Urothelium cell line (cell line): ENCODE measurements at regions not wholly inside any gene's neighbourhood (a gene's known extent, or its start where the extent isn't known, plus 50 kb on each side); places are given as distances from the start of the nearest gene placed in this dataset.

Experiments
- DNase-seq: peaks from one replicate; pipeline ENCODE4 v3.0.0; 2011; ENCODE audit warnings: low spot score, mixed read lengths
- FAIRE-seq: peaks from 2 replicates; lab custom pipeline; 2011; peaks lifted over from hg19 to GRCh38; lab: Jason Lieb, UNC

DNA sequence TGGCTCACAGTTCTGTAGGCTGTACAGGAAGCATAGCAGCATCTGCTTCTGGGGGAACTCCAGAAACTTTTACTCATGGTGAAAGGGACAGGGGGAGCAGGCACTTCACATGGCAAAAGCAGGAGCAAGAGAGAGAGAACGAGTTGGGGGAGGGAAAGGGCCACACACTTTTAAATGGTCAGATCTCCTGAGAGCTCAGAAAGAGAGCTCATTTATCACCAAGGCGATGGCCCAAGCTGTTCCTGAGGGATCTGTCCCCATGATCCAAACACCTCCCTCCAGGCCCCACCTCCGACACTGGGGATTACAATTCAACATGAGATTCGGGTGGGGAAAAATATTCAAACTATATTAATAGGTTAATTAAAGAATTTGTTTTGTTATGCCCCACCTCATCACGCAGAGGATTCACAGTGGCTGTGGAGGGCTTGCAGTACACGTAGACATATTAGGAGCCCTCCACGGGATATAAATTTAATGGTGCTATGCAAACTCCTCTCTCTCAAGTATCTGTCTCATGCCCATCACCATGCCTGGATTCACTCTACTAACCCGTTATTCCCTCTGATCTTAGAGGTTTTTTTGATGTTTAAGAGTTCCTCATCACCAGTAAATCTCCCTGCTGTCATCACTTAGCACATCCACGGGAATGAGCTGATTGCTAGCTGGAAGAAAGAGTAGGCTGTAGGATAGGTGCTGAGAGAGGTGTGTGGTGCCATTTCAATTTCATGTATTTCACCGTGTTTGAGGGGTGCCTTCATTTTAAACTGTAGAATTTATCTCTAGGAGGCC is 84.5 kb upstream of the ARHGAP28 start:
- DNase-seq (no peak), FAIRE-seq (peak; percentile 42)

DNA sequence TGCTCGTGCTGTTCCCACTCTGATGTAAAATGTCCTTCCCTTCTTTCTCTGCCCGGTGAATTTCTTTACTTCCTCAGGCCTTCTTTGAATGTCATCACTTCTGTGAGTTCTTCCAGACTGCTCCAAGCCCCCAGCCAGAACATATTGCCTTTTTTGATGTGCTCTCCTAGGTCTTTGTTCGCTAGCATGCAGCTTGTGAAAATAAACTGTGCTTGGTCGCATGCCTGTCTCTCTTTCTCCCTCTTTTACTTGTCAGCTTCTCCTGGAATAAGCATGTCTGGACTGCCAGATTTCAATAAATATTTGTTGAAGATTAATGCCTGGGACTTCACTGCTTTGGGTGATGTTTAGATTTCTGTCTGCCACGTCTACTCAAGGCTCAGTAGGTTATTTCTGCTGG is 82.7 kb upstream of the ARHGAP28 start:
- peak; percentile 13 for FAIRE-seq
- DNase-seq: no peak

DNA sequence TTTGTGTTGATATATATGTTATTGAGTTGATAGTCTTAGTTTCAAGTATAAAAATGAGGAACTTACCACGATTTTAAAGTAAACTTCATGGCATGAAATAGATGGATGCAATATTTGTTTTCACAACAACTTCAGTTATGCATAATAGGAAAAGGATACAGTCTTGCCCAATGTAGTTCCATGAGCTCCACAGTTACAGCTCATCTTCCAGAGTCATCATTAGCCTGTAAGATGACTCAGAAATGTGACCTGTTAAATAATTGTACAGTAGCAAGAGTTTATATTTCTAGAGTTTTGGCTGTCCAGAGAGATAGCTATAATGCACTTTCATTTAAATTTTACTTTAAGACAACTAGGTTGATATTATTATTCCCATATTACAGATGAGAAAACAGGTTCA is 80.9 kb upstream of the ARHGAP28 start:
- no peak for FAIRE-seq
- DNase-seq: no peak

DNA sequence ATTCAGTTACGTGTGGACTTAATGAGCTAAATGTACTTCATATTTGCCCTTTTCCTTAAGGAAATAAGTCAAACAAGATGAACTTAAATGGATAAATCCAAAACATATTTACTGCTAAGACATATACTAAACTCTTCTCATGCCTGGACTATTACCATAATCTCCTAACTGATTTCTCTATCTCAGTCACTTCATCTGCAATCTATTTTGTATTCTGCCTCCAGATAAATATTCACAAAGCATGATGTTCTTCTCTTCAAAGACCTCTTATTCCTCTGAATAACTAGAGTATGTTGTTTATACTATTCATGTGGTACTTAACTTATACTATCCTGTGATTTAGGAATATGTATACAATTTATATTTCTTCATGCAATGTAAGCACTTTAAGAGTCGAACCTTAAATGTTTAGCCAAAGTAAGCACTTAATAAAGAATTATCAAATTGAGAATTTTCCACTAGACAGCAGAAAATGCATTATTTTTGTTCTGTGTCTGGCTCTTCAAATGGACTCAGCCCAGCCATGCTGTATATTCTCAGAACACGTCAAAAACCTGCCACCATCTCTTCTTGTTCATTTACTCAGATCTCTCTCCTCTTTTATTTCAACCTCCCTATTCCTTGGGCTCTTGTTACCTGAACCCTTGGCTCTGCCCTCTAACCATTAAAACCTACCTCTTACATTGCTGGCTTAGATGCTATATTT is 79.9 kb upstream of the ARHGAP28 start:
- DNase-seq: no peak
- no peak for FAIRE-seq

DNA sequence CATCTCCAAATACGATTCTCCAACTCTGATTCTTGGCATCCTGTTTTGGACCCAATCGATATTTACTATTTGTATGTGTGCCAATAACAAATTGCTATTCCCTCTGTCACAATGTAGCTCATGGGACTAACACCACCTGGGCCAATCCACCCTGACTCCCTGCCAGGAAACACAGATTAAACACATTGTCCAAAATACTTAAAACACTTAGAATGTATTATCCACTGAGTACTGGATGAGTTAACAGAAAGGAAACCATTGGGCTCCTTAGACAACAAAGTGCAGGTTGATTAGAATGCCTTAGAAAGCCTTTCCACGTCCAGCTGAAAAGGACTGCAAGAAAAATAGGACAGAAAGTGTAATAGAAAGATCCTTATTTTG is 79.4 kb upstream of the ARHGAP28 start:
- peak; percentile 88 for FAIRE-seq
- no peak for DNase-seq

DNA sequence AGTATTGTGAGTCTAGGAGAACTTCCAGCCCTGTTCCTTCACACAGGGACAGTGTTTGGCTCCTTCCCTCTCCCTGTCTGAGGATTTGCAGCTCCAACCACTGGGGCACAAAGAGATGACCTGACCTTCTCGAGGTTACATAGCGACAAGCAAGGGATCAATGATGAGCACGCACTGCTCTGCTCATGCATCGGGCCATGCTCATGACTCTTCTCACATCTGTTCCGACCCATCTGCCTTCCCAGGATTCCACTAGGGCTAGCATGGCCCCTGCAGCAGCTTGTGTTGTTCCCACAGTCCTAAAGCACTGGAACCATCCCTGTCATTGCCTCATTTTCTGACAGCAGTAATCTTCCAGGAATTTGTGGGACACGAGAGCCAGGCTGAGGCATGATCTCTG is 78.8 kb upstream of the ARHGAP28 start:
- no peak for DNase-seq

DNA sequence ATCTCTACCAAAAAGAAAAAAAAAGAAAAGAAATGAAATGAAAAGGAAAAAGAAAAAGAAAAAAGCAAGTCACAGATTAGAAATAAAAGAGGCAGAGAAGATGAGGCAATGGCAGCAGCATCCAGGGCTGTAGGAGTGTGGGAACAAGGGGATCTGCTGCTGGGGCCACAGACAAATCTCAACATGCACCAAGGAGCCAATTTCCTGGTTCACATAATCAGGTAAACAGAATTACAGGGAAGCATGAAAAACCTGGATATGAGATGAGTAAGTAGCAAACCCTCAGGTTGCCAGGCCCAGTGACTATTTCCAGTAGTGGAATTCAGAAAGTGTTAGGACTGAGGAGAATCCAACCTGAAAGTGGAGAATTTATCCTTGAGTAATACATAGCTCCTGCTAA is 77.4 kb upstream of the ARHGAP28 start:
- FAIRE-seq (no peak), DNase-seq (no peak)

More for the DNA sequence above, 78.8 kb upstream of the ARHGAP28 start:
- peak; percentile 95 for FAIRE-seq

DNA sequence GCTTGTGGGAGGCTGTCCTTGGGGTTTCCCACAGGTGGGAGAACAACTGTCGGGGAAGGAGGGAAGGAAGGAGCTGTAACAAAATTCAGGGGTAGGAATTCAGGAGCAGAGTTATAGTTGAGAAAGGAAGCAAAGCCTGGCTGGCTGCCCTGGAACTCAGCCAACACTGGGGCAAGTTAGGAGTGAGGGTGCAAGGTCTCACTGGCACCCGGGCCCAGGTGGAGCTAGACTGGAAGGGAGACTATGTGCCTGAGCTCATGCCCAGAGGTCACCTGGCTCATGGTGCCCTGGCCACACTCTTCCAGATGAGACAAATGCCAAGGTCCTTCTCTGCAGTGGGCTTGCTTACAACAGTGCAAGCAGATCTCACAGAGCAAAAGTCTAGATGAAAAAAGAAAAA is 75.6 kb upstream of the ARHGAP28 start:
- DNase-seq: no peak
- FAIRE-seq: peak; percentile 46

DNA sequence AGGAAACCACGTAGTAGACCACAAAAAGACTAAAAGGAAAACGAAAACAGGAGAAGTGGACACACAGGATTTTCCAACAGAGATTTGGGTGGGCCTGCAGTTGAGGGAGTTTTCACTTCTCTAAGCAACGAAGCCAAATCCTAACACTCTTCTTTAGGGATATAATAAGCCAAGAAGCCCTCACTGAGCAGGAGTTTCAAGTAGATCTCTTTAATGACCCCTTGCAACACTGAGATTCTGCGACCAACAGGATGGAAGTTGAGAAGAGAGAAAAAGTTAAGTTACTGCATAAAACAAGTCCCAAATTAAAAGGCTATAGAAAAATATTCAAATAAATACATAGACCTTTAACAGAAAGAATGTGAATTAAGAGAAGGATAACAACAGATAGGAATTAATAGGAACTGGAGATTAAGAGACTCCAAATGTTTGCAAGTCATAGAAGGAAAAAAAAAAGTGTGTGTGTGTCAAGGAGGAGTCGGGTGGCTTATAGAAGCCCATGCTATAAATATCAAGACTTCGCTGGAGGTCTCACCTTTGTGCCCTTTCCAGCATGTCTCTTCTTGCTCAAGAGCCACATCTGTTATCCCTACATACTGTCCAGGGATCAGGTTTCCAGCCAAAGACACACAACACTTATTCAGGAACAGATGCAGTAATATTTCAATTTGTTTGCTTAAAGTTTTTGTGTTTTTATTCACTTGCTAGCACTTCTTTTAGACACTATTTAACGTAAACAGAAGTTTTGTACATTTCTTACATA is 69.4 kb upstream of the ARHGAP28 start:
- FAIRE-seq (no peak), DNase-seq (peak; percentile 37)

DNA sequence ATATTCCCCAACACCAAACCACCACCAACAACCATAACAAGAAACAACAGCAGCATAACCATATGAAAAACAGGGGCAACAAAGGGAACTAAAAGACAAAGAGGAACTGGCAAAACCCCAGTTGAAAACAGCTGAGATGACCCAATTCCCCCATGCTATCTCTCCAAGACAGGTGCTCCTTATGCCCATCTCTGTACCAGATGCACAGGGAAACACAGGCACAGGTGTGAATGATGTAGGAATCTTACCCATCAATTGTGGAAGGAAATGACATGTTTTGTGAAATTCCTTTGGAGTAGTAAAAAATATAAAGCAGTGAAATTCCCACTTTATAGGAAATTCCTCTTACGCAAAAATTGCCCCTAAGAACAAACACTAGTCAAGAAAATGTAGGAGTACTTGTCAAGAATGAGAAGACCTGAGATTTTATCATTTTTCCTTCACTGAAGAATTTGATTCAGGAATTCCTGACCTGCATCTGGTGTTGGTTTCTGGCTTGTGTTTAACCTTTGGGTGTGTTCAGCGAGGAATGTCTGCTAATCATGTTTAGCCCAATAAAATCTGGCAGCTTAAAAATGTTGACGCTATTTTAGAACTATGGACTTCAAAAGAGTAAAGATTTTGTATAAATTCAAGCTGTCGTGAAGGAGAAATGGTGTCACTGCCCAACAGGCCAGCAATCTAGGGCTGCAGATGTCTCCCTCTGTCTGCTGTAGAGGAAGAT is 67.7 kb upstream of the ARHGAP28 start:
- DNase-seq (peak; percentile 62), FAIRE-seq (peak; percentile 97)

DNA sequence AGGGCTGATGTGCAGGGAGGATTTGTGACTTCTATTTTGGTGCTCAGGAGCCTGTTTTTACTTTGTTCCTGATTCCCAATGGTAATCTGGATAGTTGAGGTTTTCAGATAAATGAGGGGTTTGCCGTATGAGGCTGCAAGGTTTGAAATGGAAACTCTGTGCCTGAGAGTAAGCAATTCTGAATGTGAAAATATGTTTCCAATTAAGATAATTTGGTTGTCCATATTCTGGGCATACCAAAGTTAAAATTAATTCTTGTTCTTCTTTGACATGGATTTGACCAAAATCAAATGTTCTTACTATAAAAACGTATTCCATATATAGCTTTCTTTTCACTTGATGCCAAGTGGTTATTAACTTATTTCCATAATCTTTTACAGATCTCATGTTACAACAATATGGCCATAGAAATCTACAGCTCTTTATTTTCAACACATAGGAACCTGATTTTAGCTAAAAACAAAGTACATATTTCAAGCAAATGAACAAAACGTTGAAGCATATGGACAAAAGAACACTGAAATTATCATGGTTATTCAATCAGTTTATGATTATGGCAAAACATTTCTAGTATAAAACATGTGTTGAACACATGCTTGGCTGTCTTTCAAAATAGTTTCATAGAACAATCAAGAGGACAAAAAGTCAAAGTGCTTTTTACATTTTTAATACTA is 63.4 kb upstream of the ARHGAP28 start:
- no peak for FAIRE-seq

DNA sequence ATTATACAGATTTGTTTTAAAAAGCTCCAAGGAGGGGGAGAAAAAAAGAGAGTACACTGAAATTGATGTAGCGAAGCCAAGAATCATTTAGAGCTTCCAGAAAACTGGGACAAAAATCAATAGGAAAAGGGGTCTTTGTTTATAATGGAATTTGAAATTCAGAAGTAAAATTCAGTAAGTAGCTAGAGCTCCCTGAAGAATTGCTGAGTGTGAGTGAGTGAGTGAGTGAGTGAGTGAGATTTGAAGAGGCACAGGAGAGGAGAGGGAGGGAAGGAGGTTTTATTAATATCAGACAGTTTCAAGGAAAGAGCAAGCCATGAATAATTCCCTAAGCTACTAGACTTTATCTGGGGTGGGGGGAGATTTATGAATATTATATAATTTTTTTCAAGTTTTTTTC is 60.7 kb upstream of the ARHGAP28 start:
- FAIRE-seq (peak; percentile 61), DNase-seq (no peak)

More for the DNA sequence above, 63.4 kb upstream of the ARHGAP28 start:
- DNase-seq: no peak

DNA sequence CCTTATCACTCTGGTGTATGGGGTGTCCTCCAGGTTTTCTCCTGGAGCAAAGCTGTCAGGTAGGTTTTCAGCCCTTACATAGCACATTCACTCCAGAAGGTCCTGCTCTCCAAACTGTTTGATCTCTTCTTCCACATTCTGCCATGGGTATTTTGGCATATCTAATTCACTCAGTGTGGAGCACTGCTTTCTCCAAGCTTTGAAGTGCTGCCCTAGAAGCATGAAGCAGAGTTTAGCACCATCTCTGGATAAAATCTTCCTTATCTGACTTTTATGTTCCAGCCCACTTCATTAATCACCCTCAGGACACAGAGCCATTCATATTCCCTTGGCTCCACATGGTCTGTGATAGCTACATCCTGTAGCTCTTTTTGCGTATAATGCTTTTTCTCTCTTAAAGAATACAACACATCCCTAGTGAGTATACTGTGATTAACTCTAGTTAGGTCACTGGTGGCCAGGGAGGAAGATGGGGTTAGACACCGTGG is 56.7 kb upstream of the ARHGAP28 start:
- FAIRE-seq (peak; percentile 27), DNase-seq (no peak)

DNA sequence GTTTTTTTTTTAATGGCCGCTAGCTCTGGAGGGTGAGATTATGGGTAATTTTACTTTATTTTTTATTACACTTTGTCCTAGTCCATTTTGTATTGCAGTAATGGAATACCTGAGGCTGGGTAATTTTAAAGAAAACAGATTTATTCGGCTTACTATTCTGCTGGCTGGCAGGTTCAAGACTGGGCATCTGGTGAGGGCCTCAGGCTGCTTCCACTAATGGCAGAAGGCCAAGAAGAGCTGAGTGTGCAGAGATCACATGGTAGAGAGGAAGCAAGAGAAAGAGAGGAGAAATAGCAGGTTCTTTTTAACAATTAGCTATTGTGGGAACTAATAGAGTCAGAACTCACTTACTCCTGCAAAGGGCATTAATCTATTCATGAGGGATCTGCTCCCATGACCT is 52.4 kb upstream of the ARHGAP28 start:
- DNase-seq (no peak), FAIRE-seq (no peak)

DNA sequence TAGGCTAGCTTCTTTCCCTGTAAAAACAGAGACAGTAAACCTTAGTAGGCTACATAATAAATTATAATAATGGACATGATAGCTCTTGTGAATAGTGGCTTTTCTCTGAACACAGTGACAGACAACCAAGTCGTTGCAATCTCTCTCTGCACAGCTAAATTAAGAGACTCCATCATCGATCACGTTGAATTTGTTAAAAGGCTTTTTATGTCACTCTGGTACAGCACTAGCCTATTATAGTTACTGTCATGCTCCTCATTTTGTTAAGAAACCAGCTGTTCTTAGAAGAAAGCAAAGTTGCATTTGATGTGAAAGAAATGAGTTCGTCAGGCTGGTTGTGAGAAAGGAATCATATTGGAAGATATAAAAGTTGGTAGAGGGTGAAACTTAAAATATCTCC is 50.3 kb upstream of the ARHGAP28 start:
- FAIRE-seq (no peak), DNase-seq (no peak)
